Cerebellar nuclear complex (tissue), 1 donor: ENCODE measurements at regions not wholly inside any gene's neighbourhood (a gene's known extent, or its start where the extent isn't known, plus 50 kb on each side); places are given as distances from the start of the nearest gene placed in this dataset.
A peak's percentile ranks its signal among the peaks of the same experiment; 100 is the strongest.
"Not testable (repeated sequence)": the region's sequence is repeated elsewhere in the genome, so short reads cannot be mapped to it uniquely, and the experiment has no call there.

Source experiments
- DNase-seq, 2 experiments: peaks; one replicate each; lab custom pipeline; 2025; lab: John Stamatoyannopoulos, UW

GRCh38 chr4:71081192-71081591, 87.7 kb downstream of the DCK start:
- DNase-seq: no peak

GRCh38 chr4:71093745-71094144, 100.3 kb downstream of the DCK start:
- DNase-seq: no peak

GRCh38 chr4:71094201-71094600, 100.8 kb downstream of the DCK start:
- DNase-seq: no peak

- peak in 1 of 2 experiments; percentile 20 for DNase-seq
These were observed 101.7 kb downstream of the DCK start for GRCh38 chr4:71095141-71095540.

GRCh38 chr4:71095545-71095944, 102.1 kb downstream of the DCK start:
- no peak for DNase-seq

GRCh38 chr4:71107726-71108125, 114.3 kb downstream of the DCK start:
- DNase-seq: no peak

GRCh38 chr4:71110499-71110898, 117.0 kb downstream of the DCK start:
- DNase-seq: no peak

- DNase-seq: not testable (repeated sequence)
These were observed 117.7 kb downstream of the DCK start for GRCh38 chr4:71111133-71111532.

GRCh38 chr4:71113294-71113693, 119.8 kb downstream of the DCK start:
- DNase-seq: no peak

- no peak for DNase-seq
These were observed 127.5 kb downstream of the DCK start for GRCh38 chr4:71120831-71121524.

GRCh38 chr4:71123951-71124350, 130.5 kb downstream of the DCK start:
- no peak for DNase-seq

GRCh38 chr4:71125137-71125536, 131.7 kb downstream of the DCK start:
- no peak for DNase-seq

- no peak for DNase-seq
These were observed 133.3 kb downstream of the DCK start for GRCh38 chr4:71126719-71127118.

GRCh38 chr4:71130827-71131603, 137.6 kb downstream of the DCK start:
- no peak for DNase-seq

GRCh38 chr4:71132486-71132885, 139.0 kb downstream of the DCK start:
- DNase-seq: no peak

- DNase-seq: no peak
These were observed 140.0 kb downstream of the DCK start for GRCh38 chr4:71133491-71133890.

- DNase-seq: no peak
These were observed 142.6 kb downstream of the DCK start for GRCh38 chr4:71136071-71136470.

- no peak for DNase-seq
These were observed 144.7 kb downstream of the DCK start for GRCh38 chr4:71138007-71138615.

- no peak for DNase-seq
These were observed 147.1 kb downstream of the DCK start for GRCh38 chr4:71140563-71140962.

- DNase-seq: no peak
These were observed 147.7 kb downstream of the DCK start for GRCh38 chr4:71141125-71141524.

GRCh38 chr4:71147261-71147660, 153.8 kb downstream of the DCK start:
- DNase-seq: no peak

GRCh38 chr4:71148545-71148944, 155.1 kb downstream of the DCK start:
- no peak for DNase-seq

- DNase-seq: no peak
These were observed 157.6 kb downstream of the DCK start for GRCh38 chr4:71151054-71151453.
